ENCODE measurements at regions not wholly inside any gene's neighbourhood (a gene's known extent, or its start where the extent isn't known, plus 50 kb on each side); places are given as distances from the start of the nearest gene placed in this dataset.
A peak's percentile ranks its signal among the peaks of the same experiment; 100 is the strongest.

GRCh38 chr6:164825386-164825785 lies 484.0 kb downstream of the C6orf118 start:
- H3K36me3 ChIP-seq (ENCODE audit: control insufficient read depth, insufficient read depth, low read length) = no peaks in the 10 kb centered on the region
- no peaks in the 10 kb centered on the region for H3K27me3 ChIP-seq (ENCODE audit: control insufficient read depth, insufficient read depth, low read length)
- H3K27ac ChIP-seq (ENCODE audit: low read length) = no peak overlapping the region
- H3K4me3 ChIP-seq (ENCODE audit: low read length) = no peak overlapping the region
- H3K9me3 ChIP-seq (replicated peaks; ENCODE audit: control insufficient read depth, low read depth, low read length) = no peaks in the 10 kb centered on the region
- DNase-seq = no peak
- 100% methylated on average over 1 of the region's 3 CpGs for WGBS (ENCODE audit: insufficient coverage)
- H3K4me1 ChIP-seq (ENCODE audit: control insufficient read depth, insufficient read depth, low read length) = no peaks in the 10 kb centered on the region

GRCh38 chr6:164817662-164818061 lies 491.7 kb downstream of the C6orf118 start:
- Histone ChIP-seq H3K27ac (ENCODE audit: low read length) (no peak overlapping the region), H3K27me3 (ENCODE audit: control insufficient read depth, insufficient read depth, low read length) (no peaks in the 10 kb centered on the region), H3K4me3 (ENCODE audit: low read length) (no peak overlapping the region), H3K36me3 (ENCODE audit: control insufficient read depth, insufficient read depth, low read length) (no peaks in the 10 kb centered on the region), H3K9me3 (replicated peaks; ENCODE audit: control insufficient read depth, low read depth, low read length) (peaks cover 5% of the 10 kb centered on the region), H3K4me1 (ENCODE audit: control insufficient read depth, insufficient read depth, low read length) (no peaks in the 10 kb centered on the region)
- DNase-seq = no peak
- 100% methylated on average over 1 of the region's 1 CpG for WGBS (ENCODE audit: insufficient coverage)

DNA sequence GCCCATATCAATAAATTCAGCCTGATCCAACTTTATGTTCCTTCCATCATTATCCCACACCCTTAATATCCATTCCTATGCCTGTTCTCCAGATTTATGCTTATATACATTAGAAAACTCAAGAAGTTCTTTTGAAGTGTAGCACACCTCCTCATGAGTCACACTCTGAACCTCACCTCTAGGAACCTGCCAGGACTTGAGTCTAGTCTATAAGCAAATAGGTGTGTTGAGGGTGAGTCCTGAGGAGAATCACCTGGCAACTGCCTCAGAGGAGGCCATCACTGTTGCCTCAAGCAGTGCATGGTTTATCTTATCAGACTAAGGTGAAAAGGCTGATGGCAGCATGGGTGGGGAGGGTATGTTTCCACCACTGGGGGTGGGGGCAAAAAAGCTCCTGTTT lies 496.7 kb downstream of the C6orf118 start:
- no peaks in the 10 kb centered on the region for H3K4me1 ChIP-seq (ENCODE audit: control insufficient read depth, insufficient read depth, low read length)
- peaks cover 6% of the 10 kb centered on the region for H3K9me3 ChIP-seq (replicated peaks; ENCODE audit: control insufficient read depth, low read depth, low read length)
- H3K4me3 ChIP-seq (ENCODE audit: low read length) = no peak overlapping the region

DNA sequence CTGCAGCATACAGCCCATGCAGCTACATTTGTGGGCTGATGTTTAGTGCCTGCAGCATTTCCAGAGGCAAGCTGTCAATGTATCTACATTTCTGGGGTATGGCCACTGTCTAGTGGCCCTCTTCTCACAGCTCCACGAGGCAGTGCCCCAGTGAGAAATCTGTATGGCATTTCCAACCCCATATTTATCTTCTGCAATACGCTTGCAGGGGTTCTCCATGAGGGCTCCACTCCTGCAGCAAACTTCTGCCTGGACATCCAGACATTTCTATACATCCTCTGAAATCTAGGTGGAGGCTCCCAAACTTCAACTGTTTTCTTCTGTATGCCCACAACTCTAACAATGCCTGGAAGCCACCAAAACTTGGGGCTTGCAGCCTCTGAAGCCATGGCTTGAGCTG lies 502.3 kb downstream of the C6orf118 start:
- Histone ChIP-seq H3K4me1 (ENCODE audit: control insufficient read depth, insufficient read depth, low read length) (no peaks in the 10 kb centered on the region), H3K27ac (ENCODE audit: low read length) (no peak overlapping the region), H3K9me3 (replicated peaks; ENCODE audit: control insufficient read depth, low read depth, low read length) (peaks cover 13% of the 10 kb centered on the region), H3K27me3 (ENCODE audit: control insufficient read depth, insufficient read depth, low read length) (no peaks in the 10 kb centered on the region), H3K4me3 (ENCODE audit: low read length) (no peak overlapping the region), H3K36me3 (ENCODE audit: control insufficient read depth, insufficient read depth, low read length) (no peaks in the 10 kb centered on the region)
- DNase-seq = no peak
- 67% methylated on average over 2 of the region's 2 CpGs for WGBS (ENCODE audit: insufficient coverage)

More for the DNA sequence above, 496.7 kb downstream of the C6orf118 start:
- Histone ChIP-seq H3K27ac (ENCODE audit: low read length) (no peak overlapping the region), H3K27me3 (ENCODE audit: control insufficient read depth, insufficient read depth, low read length) (no peaks in the 10 kb centered on the region), H3K36me3 (ENCODE audit: control insufficient read depth, insufficient read depth, low read length) (no peaks in the 10 kb centered on the region)
- DNase-seq = no peak

DNA sequence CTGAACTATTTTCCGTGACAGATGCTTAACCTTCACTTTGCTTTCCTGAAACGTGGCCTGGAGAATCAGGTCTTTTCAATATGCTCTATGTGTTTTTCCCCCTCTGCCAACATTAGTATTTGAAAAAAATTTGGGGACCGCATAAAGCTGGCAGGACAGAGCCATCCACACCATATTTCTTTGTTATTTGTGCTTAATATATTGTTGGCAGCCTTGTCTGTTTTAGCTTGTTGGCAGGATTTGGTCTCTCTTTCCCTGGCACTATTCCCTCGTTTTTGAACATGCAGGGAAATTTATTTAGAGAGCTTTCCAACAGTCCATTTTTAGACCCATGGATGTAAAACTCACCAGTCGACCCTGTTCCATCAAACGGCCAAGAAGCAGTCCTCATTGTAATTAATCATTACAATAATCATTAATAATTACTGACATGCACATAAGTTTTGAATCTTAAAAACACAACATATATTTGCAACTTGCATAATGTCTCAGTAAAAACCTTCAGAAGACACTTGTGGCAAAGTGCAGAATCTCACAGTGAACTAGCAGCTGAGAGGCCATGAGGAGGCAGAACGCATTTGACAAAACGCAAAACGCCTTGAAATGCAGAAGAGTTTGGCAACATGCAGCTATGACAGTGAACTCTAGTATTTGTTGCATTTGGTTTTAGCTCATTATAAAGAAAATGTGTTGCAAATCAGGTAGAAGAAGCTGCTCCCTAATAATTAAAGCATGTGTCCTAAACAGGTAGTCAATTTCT lies 514.2 kb downstream of the C6orf118 start:
- WGBS (ENCODE audit: insufficient coverage) = 67% methylated on average over 3 of the region's 9 CpGs

GRCh38 chr6:164792666-164793065 lies 516.7 kb downstream of the C6orf118 start:
- Histone ChIP-seq H3K4me3 (ENCODE audit: low read length) (no peak overlapping the region), H3K27me3 (ENCODE audit: control insufficient read depth, insufficient read depth, low read length) (no peaks in the 10 kb centered on the region), H3K4me1 (ENCODE audit: control insufficient read depth, insufficient read depth, low read length) (no peaks in the 10 kb centered on the region), H3K27ac (ENCODE audit: low read length) (no peak overlapping the region), H3K36me3 (ENCODE audit: control insufficient read depth, insufficient read depth, low read length) (no peaks in the 10 kb centered on the region), H3K9me3 (replicated peaks; ENCODE audit: control insufficient read depth, low read depth, low read length) (no peaks in the 10 kb centered on the region)
- no CpG with 5 or more reads among the region's 1 CpG for WGBS (ENCODE audit: insufficient coverage)
- DNase-seq = no peak

More for the DNA sequence above, 514.2 kb downstream of the C6orf118 start:
- peak; percentile 59 for DNase-seq
- Histone ChIP-seq H3K27ac (ENCODE audit: low read length) (no peak overlapping the region), H3K4me3 (ENCODE audit: low read length) (no peak overlapping the region), H3K4me1 (ENCODE audit: control insufficient read depth, insufficient read depth, low read length) (no peaks in the 10 kb centered on the region), H3K9me3 (replicated peaks; ENCODE audit: control insufficient read depth, low read depth, low read length) (no peaks in the 10 kb centered on the region), H3K27me3 (ENCODE audit: control insufficient read depth, insufficient read depth, low read length) (no peaks in the 10 kb centered on the region), H3K36me3 (ENCODE audit: control insufficient read depth, insufficient read depth, low read length) (no peaks in the 10 kb centered on the region)

- no peak for DNase-seq
- Histone ChIP-seq H3K4me3 (ENCODE audit: low read length) (no peak overlapping the region), H3K9me3 (replicated peaks; ENCODE audit: control insufficient read depth, low read depth, low read length) (no peaks in the 10 kb centered on the region), H3K27me3 (ENCODE audit: control insufficient read depth, insufficient read depth, low read length) (no peaks in the 10 kb centered on the region), H3K27ac (ENCODE audit: low read length) (no peak overlapping the region), H3K36me3 (ENCODE audit: control insufficient read depth, insufficient read depth, low read length) (no peaks in the 10 kb centered on the region), H3K4me1 (ENCODE audit: control insufficient read depth, insufficient read depth, low read length) (no peaks in the 10 kb centered on the region)
These were observed 517.9 kb downstream of the C6orf118 start for GRCh38 chr6:164791498-164791897.

DNA sequence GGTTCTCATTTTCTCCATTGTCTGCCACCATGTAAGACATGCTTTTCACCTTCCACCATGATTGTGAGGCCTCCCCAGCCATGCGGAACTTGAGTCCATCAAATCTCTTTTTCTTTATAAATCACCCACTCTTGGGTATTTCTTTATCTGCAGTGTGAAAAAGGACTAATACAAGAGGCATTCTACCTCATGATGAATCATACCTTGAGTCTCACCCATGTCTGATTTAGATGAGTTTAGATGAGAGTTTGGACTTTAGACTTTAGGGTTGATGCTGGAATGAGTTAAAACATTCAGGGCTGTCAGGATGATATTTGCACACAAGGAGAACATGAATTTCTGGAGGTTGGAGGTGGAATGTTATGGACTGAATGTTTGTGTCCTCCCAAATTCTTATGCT lies 545.6 kb downstream of the C6orf118 start:
- no peaks in the 10 kb centered on the region for H3K9me3 ChIP-seq (replicated peaks; ENCODE audit: control insufficient read depth, low read depth, low read length)
- DNase-seq = no peak
- no peaks in the 10 kb centered on the region for H3K36me3 ChIP-seq (ENCODE audit: control insufficient read depth, insufficient read depth, low read length)
- H3K27me3 ChIP-seq (ENCODE audit: control insufficient read depth, insufficient read depth, low read length) = no peaks in the 10 kb centered on the region
- WGBS (ENCODE audit: insufficient coverage) = no CpG with 5 or more reads among the region's 1 CpG
- H3K27ac ChIP-seq (ENCODE audit: low read length) = no peak overlapping the region
- H3K4me1 ChIP-seq (ENCODE audit: control insufficient read depth, insufficient read depth, low read length) = no peaks in the 10 kb centered on the region
- no peak overlapping the region for H3K4me3 ChIP-seq (ENCODE audit: low read length)

- no peak overlapping the region for H3K27ac ChIP-seq (ENCODE audit: low read length)
- no peaks in the 10 kb centered on the region for H3K36me3 ChIP-seq (ENCODE audit: control insufficient read depth, insufficient read depth, low read length)
- no peaks in the 10 kb centered on the region for H3K9me3 ChIP-seq (replicated peaks; ENCODE audit: control insufficient read depth, low read depth, low read length)
- H3K27me3 ChIP-seq (ENCODE audit: control insufficient read depth, insufficient read depth, low read length) = no peaks in the 10 kb centered on the region
- H3K4me1 ChIP-seq (ENCODE audit: control insufficient read depth, insufficient read depth, low read length) = no peaks in the 10 kb centered on the region
- DNase-seq = no peak
- WGBS (ENCODE audit: insufficient coverage) = 100% methylated on average over 2 of the region's 2 CpGs
- no peak overlapping the region for H3K4me3 ChIP-seq (ENCODE audit: low read length)
These were observed 552.0 kb downstream of the C6orf118 start for GRCh38 chr6:164757451-164757850.

DNA sequence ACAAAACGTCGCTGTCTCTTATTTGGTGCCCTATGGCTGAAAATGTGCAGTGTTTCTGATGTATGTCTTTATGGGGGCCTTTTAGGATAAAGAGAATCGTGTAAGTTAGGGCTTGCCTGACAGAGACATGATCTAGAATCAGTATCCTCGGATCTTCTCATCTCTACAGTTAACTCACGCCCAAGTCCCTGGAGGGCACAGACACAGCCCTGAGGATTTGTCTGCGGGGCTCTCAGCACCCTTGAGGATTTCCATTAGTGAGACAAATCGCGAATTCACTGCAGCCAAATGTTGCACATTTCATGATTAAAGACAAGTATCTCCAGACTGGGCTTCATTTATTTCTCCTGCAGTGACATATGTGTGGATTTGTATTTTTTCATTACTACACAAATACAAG lies 552.7 kb downstream of the C6orf118 start:
- H3K4me3 ChIP-seq (ENCODE audit: low read length) = no peak overlapping the region
- no CpG with 5 or more reads among the region's 8 CpGs for WGBS (ENCODE audit: insufficient coverage)
- no peaks in the 10 kb centered on the region for H3K36me3 ChIP-seq (ENCODE audit: control insufficient read depth, insufficient read depth, low read length)
- H3K4me1 ChIP-seq (ENCODE audit: control insufficient read depth, insufficient read depth, low read length) = no peaks in the 10 kb centered on the region
- no peak for DNase-seq
- H3K9me3 ChIP-seq (replicated peaks; ENCODE audit: control insufficient read depth, low read depth, low read length) = no peaks in the 10 kb centered on the region
- H3K27ac ChIP-seq (ENCODE audit: low read length) = no peak overlapping the region
- H3K27me3 ChIP-seq (ENCODE audit: control insufficient read depth, insufficient read depth, low read length) = no peaks in the 10 kb centered on the region

- Histone ChIP-seq H3K9me3 (replicated peaks; ENCODE audit: control insufficient read depth, low read depth, low read length) (no peaks in the 10 kb centered on the region), H3K36me3 (ENCODE audit: control insufficient read depth, insufficient read depth, low read length) (no peaks in the 10 kb centered on the region), H3K27me3 (ENCODE audit: control insufficient read depth, insufficient read depth, low read length) (no peaks in the 10 kb centered on the region), H3K27ac (ENCODE audit: low read length) (no peak overlapping the region), H3K4me1 (ENCODE audit: control insufficient read depth, insufficient read depth, low read length) (no peaks in the 10 kb centered on the region), H3K4me3 (ENCODE audit: low read length) (no peak overlapping the region)
- WGBS (ENCODE audit: insufficient coverage) = no CpG with 5 or more reads among the region's 3 CpGs
- DNase-seq = peak; percentile 22
These were observed 553.3 kb downstream of the C6orf118 start for GRCh38 chr6:164756142-164756541.

Measured in muscle of leg (tissue), 3 donors.